SW 1271 (cell line): ENCODE measurements at regions not wholly inside any gene's neighbourhood (a gene's known extent, or its start where the extent isn't known, plus 50 kb on each side); places are given as distances from the start of the nearest gene placed in this dataset.

Experiments used
- DNase-seq, 2 experiments: peaks; one replicate each; lab custom pipeline; 2025; lab: John Stamatoyannopoulos, UW

GRCh38 chr7:106196460-106197021, 84.4 kb upstream of the SYPL1 start:
- DNase-seq, result no peak

DNA sequence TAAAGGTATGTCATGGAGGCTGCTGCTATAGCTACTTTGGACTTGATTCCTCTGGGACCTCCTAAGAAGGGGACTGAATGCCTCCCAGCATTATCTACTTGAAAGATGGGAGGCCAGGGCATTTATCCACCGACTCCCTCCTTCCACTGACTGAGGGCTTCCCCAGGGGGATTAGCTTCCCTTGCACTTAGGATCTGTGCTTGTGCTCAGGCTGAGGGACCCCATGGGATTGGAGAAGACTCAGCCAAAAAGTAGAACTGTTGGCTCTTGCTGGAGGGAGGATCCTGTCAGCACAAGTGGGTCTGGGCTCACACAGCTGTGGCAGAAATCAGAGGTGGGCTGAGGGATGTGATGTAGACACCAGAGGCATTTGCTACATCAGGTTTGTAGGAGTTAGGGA, 81.5 kb upstream of the SYPL1 start:
- DNase-seq, result no peak

DNA sequence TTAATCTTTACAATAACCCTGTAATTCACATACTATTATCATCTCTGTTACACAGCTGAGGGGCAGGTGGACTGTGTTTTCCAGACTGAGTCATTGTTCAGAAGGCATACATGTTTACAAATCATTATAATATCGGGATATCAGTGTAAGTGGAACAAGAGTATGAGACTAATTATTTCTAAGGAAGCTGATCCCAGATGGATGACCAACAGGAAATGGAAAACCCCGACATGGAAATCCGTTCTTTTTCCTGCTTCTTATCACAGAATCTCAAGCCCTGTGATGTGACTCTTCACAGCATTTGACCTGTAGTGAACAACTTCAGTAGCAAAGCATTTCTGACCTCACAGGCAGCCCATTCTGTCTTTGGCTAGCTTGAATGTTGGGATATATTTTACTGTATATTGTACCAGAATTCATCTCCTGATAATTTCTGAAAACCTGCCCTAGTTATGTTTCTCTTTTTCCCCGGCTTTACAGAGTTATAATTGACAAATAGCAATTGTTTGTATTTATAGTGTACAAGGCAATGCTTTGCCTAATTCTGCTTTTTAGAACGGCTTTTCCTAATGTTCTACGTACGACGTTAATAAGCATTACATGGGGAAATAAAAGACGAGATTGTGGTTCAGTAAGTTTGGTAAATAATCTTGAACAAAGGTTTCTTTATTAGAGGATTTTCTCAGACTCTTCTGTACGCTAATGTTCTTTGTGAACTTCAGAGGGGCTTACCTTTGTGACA, 78.6 kb upstream of the SYPL1 start:
- no peak for DNase-seq

DNA sequence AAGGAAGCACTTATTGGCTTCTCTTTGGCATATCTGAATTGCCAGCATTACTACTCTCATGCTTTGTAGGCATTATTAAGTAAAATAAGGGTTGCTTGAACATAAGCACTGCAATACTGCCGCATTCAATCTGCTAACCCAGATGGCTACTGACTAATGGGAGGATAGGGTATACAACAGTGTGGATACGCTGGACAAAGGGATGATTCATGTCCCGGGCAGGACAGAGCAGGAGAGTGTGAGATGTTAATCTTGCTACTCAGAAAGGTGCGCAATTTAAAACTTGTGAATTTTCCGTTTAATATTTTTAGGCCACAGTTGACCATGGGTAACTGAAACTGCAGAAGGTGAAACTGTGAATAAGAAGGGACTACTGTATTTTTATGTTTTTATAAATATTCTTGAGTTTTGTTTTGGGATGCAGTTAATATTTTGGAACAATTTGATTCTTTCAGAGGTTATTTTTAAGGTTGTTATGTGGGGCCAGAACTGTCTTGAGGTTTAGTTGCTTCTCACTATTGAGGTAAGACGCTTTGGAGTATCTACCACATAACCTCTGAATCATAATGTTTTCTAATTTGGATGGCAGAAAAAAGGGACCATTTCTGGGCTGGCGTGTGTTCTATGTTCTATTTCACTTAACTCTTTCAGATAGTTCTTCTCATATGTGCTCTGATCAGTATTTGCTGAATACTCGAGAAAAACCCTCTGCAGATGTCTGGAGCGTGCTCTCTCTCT, 75.7 kb upstream of the SYPL1 start:
- DNase-seq, result no peak

GRCh38 chr7:106185719-106186118, 73.6 kb upstream of the SYPL1 start:
- no peak for DNase-seq

- no peak for DNase-seq
Observed at GRCh38 chr7:106183952-106184351, 71.8 kb upstream of the SYPL1 start.

GRCh38 chr7:106182904-106183303, 70.8 kb upstream of the SYPL1 start:
- DNase-seq, result no peak

- no peak for DNase-seq
Observed at GRCh38 chr7:106181658-106182265, 69.7 kb upstream of the SYPL1 start.

GRCh38 chr7:106180721-106181120, 68.6 kb upstream of the SYPL1 start:
- DNase-seq, result no peak

DNA sequence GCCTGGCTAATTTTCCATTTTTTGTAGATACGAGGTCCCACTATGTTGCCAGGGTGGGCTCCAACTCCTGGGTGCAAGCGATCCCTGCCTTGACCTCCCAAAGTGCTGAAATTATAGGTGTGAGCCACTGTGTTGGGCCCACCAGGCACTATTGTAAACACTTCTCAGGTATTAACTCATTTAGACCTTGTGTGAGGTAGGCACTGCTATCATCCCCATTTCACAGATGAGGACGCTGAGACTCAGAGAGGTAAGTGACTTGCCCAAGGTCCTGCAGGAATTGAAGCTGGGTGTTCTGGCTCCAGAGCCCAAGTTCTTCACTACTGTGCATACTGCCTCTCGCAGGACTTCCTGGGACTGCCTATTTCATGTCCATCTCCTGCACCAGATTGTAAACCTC, 67.1 kb upstream of the SYPL1 start:
- no peak for DNase-seq

DNA sequence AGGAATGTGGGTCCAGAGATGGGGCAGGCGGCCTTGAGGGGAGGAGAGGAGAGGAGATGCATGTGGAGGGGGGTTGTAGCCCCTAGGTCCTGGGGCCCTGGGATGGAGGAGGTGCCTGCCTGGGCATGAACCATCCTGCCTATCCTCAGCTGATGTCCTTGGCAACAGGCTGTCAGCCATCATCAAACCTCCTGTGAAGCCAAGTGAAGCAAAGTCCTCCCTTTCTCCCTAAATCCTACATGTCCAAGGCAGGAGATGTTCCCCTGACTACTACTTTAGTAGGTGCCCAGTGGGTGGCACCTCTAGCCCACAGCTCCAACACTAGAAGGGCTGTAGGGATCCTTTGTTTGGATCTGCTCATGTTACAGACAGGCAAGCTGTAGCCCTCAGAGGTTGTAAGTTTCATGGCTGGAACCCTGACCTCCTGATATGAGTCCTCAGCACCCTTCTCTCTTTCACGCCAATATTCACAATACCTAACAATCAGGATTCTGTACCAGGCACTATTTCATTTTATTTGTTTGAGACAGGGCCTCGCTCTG, 66.6 kb upstream of the SYPL1 start:
- peak in 1 of 2 experiments; percentile 52 for DNase-seq

DNA sequence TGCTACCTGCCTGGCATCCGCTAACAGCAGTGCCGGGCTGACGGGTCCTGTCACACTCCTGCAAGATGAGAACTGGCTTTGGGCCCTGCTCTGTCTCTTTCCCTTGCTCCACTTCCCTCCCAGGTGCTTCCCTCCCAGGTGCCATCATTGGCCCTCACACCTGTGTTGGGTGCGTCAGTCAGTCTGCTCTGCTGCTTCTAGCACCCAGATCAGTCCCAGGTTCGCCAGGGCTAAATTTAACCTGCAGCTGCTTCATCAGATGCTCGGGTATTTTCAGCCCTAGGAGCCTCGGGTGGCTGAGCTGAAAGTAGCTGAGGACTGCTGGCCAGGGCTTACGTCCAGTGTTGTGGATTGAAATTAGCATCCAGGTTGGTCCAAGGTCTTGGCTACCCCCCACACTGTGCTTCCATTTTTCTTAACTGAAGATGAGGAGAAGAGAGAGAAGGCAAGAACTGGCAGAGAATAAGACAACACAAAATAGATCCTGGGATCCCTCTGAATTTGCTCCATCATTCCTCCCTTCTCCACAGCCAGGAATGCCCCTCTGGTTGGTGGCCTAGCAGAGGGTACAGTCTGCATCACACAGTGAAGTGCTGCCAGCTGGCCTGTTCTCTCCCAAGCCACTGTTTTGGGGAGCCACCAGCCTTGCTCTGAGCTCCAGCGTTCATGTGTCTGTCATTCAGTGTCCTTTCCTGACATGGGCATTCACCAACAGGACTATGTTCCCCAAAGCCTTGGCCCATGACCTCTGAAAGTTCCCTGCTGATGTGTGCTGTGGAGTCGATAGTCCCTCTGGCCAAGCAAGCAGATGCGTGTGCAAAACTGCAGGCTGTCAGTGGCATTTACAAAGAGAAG, 65.9 kb upstream of the SYPL1 start:
- DNase-seq, result no peak

- no peak for DNase-seq
Observed at GRCh38 chr7:106177300-106177690, 65.2 kb upstream of the SYPL1 start.

DNA sequence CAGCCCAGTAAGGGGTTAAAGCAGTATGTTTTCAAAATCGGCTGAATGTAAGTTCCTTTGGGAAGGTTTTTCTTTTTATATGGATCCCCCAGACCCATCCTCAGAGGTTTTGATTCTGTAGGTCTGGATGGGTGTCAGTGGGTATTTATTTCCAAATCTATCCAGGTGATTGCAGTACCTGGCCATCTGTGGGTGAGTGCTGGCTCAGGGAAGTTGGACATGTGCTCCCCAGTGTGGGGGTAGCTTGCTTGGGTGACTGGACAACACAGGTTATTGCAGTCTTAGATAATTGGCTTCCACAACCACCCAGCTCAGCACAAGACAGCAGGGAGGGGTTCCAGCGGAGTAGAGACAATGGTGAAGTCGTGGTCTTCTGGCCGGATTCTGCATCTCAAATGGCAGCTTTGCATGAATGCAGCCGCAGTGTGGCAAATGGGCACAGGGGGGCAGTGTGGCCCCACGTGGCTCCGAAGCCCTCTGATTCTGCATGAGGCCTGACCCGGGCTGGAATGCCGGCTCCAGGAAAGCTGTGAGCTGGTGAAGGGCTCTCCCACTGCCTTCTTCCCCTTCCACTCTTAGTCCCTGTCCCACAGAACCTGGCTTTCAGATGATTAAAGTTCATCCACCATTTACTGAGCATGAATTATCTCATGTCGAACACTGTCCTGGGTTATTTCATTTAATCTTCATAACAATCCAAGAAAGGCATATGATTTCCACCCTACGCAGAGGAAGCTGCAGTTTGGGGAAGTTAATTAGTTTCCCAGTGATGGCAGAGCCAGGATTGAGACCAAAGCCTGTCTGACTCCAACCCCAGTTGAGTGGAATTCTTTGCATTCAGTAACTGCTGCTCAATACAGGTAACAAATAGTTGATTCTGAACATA, 64.5 kb upstream of the SYPL1 start:
- DNase-seq, result peak; percentile 29 to 51

GRCh38 chr7:106175507-106175906, 63.4 kb upstream of the SYPL1 start:
- no peak for DNase-seq

DNA sequence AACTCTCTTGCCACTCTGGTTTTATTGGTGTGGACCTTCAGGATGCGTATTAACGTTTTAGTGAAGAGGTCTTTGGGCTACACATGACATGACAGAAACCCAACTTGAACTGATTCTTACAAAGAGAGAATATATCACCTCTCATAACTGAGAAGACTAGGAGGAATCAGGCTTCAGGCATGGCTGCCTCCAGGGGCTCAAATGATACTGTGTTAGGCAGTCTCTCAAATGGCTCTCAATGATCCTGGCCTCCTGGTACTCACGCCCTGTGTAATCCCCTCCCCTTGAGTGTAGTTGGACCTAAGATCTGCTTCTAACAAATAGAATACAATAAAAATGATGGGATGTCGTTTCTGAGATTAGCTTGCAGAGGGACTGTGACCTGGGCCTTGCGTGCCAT, 58.5 kb upstream of the SYPL1 start:
- DNase-seq, result no peak

- no peak for DNase-seq
Observed at GRCh38 chr7:106169821-106170610, 57.9 kb upstream of the SYPL1 start.

GRCh38 chr7:106167439-106168136, 55.5 kb upstream of the SYPL1 start:
- no peak for DNase-seq
